ENCODE measurements at regions not wholly inside any gene's neighbourhood (a gene's known extent, or its start where the extent isn't known, plus 50 kb on each side); places are given as distances from the start of the nearest gene placed in this dataset.

DNA sequence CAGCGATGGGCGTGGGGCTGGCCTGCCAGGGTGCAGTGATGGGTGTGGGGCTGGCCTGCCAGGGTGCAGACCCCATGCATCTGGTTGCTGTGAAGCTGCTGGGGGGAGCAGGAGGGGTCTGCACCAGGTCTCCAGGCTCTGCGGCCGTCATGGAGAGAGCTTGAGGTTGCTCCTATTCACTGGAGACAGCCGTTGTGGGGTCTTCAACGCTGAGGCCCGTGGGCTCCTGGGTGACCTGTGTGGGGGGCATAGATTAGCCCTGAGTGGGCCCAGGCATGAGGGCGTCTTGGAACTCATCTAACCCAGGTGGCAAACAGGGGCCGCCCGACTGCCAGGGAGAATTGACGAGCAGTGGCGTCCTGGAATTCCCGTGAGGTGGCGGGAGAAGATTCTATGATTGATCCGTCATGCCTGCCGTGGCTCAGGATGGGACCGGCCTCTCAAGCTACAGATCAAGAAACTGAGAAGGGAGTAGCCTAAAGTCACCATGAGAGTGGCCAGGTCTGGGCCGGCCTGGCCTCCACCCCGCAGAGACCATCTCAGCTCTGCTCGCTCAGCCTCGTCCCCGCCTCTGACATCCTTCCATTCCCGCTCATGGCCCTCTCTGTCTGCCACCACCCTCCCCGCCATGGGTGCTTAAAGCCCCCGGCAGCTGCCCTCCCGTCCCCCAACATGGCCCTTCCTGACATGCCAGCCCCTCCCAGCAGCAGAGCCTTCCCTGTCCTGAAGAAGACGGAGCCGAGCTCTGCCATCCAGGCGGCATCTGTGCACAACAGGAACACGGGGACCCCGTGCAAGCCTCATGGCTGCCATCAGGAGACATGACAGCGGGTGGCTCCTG lies 50.7 kb upstream of the ACSF3 start:
- DNase-seq, result peak in 4 of 10 donors; percentile 4 to 75 (median 58)

DNA sequence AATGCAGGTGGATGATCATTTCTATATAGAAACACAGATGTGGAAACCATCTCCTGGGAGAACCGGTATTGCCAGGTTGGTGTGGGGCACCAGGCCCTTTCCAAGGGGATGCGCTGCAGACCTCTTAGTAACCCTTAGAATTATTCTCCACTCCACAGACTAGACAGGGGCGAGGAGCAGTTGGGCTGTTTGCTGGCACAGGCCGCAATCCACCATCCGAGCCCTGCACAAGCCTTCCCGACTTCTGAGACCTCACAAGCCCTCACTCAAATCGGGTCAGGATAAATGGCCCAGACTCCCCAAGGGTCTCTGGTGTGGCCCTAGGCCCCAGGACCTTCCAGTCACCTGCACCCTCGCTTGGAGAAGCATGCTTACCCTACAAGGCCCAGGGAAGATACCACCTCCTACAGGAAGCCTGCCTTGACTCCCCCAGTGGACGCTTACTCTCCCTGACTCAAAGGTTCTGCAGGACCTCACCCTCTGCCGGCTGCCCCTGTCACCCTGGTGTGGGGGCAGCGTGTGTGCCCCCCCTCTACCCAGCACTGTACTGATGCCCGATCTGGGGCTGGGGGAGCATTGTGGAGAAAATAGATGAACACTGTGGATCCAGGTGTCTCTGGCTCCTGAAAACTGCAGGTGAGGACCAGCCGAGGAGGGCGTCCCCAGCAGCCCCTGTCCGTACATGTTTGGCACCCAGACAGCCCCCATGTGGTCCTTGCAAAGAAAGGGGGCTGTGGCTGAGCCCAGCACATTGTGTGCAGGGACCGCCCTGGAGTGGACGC lies 49.8 kb upstream of the ACSF3 start:
- intact Hi-C loops (cut with DNase I), result no loop called here
- DNase-seq, result peak in 5 of 10 donors; percentile 1 to 64 (median 38)

More for the DNA sequence above, 50.7 kb upstream of the ACSF3 start:
- intact Hi-C loops (cut with DNase I), result no loop called here
